ENCODE measurements at regions not wholly inside any gene's neighbourhood (a gene's known extent, or its start where the extent isn't known, plus 50 kb on each side); places are given as distances from the start of the nearest gene placed in this dataset.

DNA sequence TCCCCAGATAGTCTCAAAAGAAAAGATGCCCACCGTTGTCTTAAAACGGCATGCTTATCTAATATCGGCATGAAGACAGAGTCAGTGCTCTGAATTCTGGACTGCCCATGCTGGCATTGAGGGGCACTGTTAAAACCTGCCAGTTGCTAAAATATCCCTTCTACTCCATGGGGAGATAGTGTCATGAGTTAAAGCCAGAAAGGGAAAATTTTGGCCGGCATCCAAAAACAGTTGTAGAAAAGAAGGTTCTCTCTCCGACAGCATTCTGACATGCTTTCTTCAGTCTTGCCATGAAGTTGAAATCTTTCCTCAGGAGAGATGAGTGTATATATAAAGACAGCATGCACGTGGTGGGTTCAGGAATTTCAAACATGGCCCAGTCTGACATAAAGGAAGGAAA is 401.3 kb upstream of the PIK3C3 start:
- H3K27ac ChIP-seq (ENCODE audit: low read depth, low read length, poor library complexity, severe bottlenecking) = no peak overlapping the region
- H3K9me2 ChIP-seq (ENCODE audit: low read depth, low read length) = no peaks in the 10 kb centered on the region
- TF ChIP-seq EZH2 (IDR thresholded peaks at IDR 0.05; ENCODE audit: borderline replicate concordance, low read length) = no peak
- TF ChIP-seq, protein P1, sequence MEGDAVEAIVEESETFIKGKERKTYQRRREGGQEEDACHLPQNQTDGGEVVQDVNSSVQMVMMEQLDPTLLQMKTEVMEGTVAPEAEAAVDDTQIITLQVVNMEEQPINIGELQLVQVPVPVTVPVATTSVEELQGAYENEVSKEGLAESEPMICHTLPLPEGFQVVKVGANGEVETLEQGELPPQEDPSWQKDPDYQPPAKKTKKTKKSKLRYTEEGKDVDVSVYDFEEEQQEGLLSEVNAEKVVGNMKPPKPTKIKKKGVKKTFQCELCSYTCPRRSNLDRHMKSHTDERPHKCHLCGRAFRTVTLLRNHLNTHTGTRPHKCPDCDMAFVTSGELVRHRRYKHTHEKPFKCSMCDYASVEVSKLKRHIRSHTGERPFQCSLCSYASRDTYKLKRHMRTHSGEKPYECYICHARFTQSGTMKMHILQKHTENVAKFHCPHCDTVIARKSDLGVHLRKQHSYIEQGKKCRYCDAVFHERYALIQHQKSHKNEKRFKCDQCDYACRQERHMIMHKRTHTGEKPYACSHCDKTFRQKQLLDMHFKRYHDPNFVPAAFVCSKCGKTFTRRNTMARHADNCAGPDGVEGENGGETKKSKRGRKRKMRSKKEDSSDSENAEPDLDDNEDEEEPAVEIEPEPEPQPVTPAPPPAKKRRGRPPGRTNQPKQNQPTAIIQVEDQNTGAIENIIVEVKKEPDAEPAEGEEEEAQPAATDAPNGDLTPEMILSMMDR (IDR thresholded peaks at IDR 0.05; ENCODE audit: low read length) = no peak
- no peak overlapping the region for H3K4me2 ChIP-seq (ENCODE audit: low read length)
- no peaks in the 10 kb centered on the region for H3K4me1 ChIP-seq (ENCODE audit: insufficient read depth, low read length, severe bottlenecking)
- H3K9ac ChIP-seq (ENCODE audit: low read length) = no peak overlapping the region
- H3K9me3 ChIP-seq (ENCODE audit: low read length) = no peaks in the 10 kb centered on the region
- H2AFZ ChIP-seq (ENCODE audit: low read length) = no peak overlapping the region
- H3F3A ChIP-seq (ENCODE audit: insufficient read depth, low read length) = no peaks in the 10 kb centered on the region
- no peaks in the 10 kb centered on the region for H3K36me3 ChIP-seq (ENCODE audit: insufficient read depth, low read length)
- H3K27me3 ChIP-seq (ENCODE audit: insufficient read depth, low read length) = no peaks in the 10 kb centered on the region
- no peaks in the 10 kb centered on the region for H4K20me1 ChIP-seq (ENCODE audit: insufficient read depth, low read length)
- no peak overlapping the region for H3K4me3 ChIP-seq (ENCODE audit: low read depth, low read length, poor library complexity, severe bottlenecking)
- no peaks in the 10 kb centered on the region for H3K79me2 ChIP-seq (ENCODE audit: insufficient read depth, low read length)

DNA sequence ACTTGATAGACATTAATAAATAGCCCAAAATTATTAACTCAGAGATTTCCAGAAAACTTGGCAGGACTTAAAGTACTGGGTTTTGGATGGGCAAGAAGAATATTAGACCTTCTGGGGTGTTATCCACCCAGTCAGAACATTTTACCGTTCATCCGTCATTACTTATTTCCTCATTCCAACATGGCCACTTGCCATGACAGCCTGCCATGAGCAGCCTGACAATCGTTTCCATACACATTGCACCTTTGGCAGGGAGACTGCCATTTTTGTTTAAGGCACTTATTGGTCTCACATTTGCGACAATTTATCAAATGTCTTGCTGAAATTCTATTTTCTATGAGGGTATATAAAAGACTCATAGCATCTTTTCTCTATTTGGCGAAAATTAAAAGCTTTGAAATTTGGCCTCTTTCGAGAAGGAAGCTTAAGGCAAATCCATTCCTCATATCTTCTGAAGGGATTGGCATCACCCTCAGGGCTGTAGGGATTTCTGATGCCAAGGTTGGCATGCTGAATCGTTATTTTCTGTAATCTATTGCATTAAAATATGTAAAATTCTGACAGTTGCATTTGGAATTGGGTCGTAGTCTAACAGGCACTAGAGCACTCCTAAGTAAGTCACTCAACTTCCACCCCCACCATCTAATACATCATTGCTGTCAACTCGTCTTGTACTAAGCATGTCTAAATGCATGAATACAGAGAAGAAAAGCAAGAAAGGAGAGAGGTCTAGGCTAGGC is 406.3 kb upstream of the PIK3C3 start:
- Histone ChIP-seq H3K9me3 (ENCODE audit: low read length) (no peaks in the 10 kb centered on the region), H3K79me2 (ENCODE audit: insufficient read depth, low read length) (no peaks in the 10 kb centered on the region), H3K27ac (ENCODE audit: low read depth, low read length, poor library complexity, severe bottlenecking) (no peak overlapping the region), H3K9me2 (ENCODE audit: low read depth, low read length) (no peaks in the 10 kb centered on the region), H3K36me3 (ENCODE audit: insufficient read depth, low read length) (no peaks in the 10 kb centered on the region), H3K4me3 (ENCODE audit: low read depth, low read length, poor library complexity, severe bottlenecking) (no peak overlapping the region), H3F3A (ENCODE audit: insufficient read depth, low read length) (no peaks in the 10 kb centered on the region), H3K27me3 (ENCODE audit: insufficient read depth, low read length) (no peaks in the 10 kb centered on the region), H3K9ac (ENCODE audit: low read length) (no peak overlapping the region), H3K4me1 (ENCODE audit: insufficient read depth, low read length, severe bottlenecking) (no peaks in the 10 kb centered on the region), H3K4me2 (ENCODE audit: low read length) (no peak overlapping the region), H4K20me1 (ENCODE audit: insufficient read depth, low read length) (no peaks in the 10 kb centered on the region), H2AFZ (ENCODE audit: low read length) (no peak overlapping the region)
- TF ChIP-seq, protein P1 (IDR thresholded peaks at IDR 0.05; ENCODE audit: low read length) = no peak
- no peak for TF ChIP-seq EZH2 (IDR thresholded peaks at IDR 0.05; ENCODE audit: borderline replicate concordance, low read length)

DNA sequence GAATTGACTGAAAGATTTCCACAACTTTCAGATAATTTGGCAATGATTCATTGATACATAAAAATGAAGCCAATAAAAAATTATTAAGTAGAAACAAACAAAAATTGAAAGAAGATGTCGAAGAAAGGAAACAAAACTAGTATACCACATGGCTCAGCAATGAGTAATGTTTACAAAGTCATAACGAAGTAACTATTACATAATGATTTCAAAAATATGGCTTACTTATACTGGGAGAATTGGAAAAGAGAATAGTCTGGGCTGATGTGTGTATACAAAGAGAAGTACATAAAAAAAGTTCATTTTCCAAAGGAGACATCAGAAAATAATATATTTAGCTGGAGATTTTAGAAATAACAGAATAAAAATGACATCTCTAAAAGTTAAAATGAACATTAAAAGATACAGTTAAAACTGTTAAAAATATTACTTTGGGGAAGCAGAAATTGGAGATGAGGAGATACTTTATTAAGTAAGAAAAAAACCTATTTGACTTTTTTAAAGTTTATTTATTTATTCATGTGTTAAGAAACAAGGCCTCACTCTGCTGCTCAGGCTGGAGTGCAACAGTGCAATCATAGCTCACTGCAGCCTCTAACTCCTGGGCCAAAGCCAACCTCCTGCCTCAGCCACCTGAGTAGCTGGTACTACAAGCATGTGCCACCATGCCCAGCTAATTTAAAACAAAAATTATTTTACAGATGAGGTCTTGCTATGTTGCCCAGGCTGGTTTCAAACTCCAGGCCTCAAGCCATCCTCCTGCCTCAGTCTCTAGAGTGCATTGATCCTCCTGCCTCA is 409.7 kb upstream of the PIK3C3 start:
- H3F3A ChIP-seq (ENCODE audit: insufficient read depth, low read length) = no peaks in the 10 kb centered on the region
- H3K9me3 ChIP-seq (ENCODE audit: low read length) = no peaks in the 10 kb centered on the region
- H3K79me2 ChIP-seq (ENCODE audit: insufficient read depth, low read length) = no peaks in the 10 kb centered on the region
- H3K27ac ChIP-seq (ENCODE audit: low read depth, low read length, poor library complexity, severe bottlenecking) = no peak overlapping the region
- no peaks in the 10 kb centered on the region for H3K9me2 ChIP-seq (ENCODE audit: low read depth, low read length)
- H3K9ac ChIP-seq (ENCODE audit: low read length) = no peak overlapping the region
- no peak overlapping the region for H2AFZ ChIP-seq (ENCODE audit: low read length)
- no peaks in the 10 kb centered on the region for H3K36me3 ChIP-seq (ENCODE audit: insufficient read depth, low read length)
- no peaks in the 10 kb centered on the region for H3K4me1 ChIP-seq (ENCODE audit: insufficient read depth, low read length, severe bottlenecking)
- no peak for TF ChIP-seq EZH2 (IDR thresholded peaks at IDR 0.05; ENCODE audit: borderline replicate concordance, low read length)
- TF ChIP-seq, protein P1 (IDR thresholded peaks at IDR 0.05; ENCODE audit: low read length) = no peak
- no peak overlapping the region for H3K4me2 ChIP-seq (ENCODE audit: low read length)
- no peaks in the 10 kb centered on the region for H3K27me3 ChIP-seq (ENCODE audit: insufficient read depth, low read length)
- H4K20me1 ChIP-seq (ENCODE audit: insufficient read depth, low read length) = no peaks in the 10 kb centered on the region
- H3K4me3 ChIP-seq (ENCODE audit: low read depth, low read length, poor library complexity, severe bottlenecking) = no peak overlapping the region
